Endodermal cell (in vitro differentiated cells): ENCODE measurements at regions not wholly inside any gene's neighbourhood (a gene's known extent, or its start where the extent isn't known, plus 50 kb on each side); places are given as distances from the start of the nearest gene placed in this dataset.

Experiments
- DNase-seq: peaks from one replicate; pipeline ENCODE4 v3.0.0-alpha.2; 2017
- H3K27ac ChIP-seq: 2 replicates; pipeline ENCODE4 v1.5.1; 2013; ENCODE audit warnings: mild to moderate bottlenecking, low read depth, low read length, moderate library complexity
- H3K27me3 ChIP-seq: 2 replicates; pipeline ENCODE4 v1.6.1; 2013; ENCODE audit warnings: mild to moderate bottlenecking, low read length, moderate library complexity; ENCODE audit not compliant: insufficient read depth, control insufficient read depth, poor library complexity, severe bottlenecking
- H3K36me3 ChIP-seq: 2 replicates; pipeline ENCODE4 v1.7.0; 2013; ENCODE audit warnings: mild to moderate bottlenecking, low read length, moderate library complexity; ENCODE audit not compliant: control insufficient read depth, insufficient read depth
- H3K4me1 ChIP-seq: one replicate; pipeline ENCODE4 v1.7.0; 2013; ENCODE audit warnings: low read length; ENCODE audit not compliant: control insufficient read depth, insufficient read depth
- H3K4me3 ChIP-seq: 2 replicates; pipeline ENCODE4 v1.5.1; 2013; ENCODE audit warnings: mild to moderate bottlenecking, low read length, moderate library complexity
- H3K9ac ChIP-seq: 2 replicates; pipeline ENCODE4 v1.6.1; 2013; ENCODE audit warnings: mild to moderate bottlenecking, low read length, moderate library complexity; ENCODE audit not compliant: poor library complexity, severe bottlenecking; ENCODE audit errors: extremely low read depth
- H3K9me3 ChIP-seq: 2 replicates; pipeline ENCODE4 v1.6.1; 2013; ENCODE audit warnings: mild to moderate bottlenecking, low read length, moderate library complexity; ENCODE audit not compliant: control insufficient read depth
- H3K27ac Mint-ChIP-seq: 2 replicates; pipeline ENCODE4 v1.8.0; 2020; ENCODE audit warnings: mixed read lengths
- H3K27me3 Mint-ChIP-seq: 2 replicates; pipeline ENCODE4 v1.8.0; 2021; ENCODE audit warnings: mild to moderate bottlenecking, mixed read lengths; ENCODE audit not compliant: insufficient read depth
- H3K36me3 Mint-ChIP-seq: 2 replicates; pipeline ENCODE4 v1.8.0; 2020; ENCODE audit warnings: low read depth, mixed read lengths
- H3K4me1 Mint-ChIP-seq: 2 replicates; pipeline ENCODE4 v1.8.0; 2020; ENCODE audit warnings: mixed read lengths
- H3K4me3 Mint-ChIP-seq: 2 replicates; pipeline ENCODE4 v1.8.0; 2020; ENCODE audit warnings: mild to moderate bottlenecking, moderate library complexity, mixed read lengths
- H3K9me3 Mint-ChIP-seq: 2 replicates; pipeline ENCODE4 v1.8.0; 2020; ENCODE audit warnings: mild to moderate bottlenecking, mixed read lengths
- whole genome bisulfite sequencing, 2 experiments: methylation state at CpG; one replicate each; pipeline versions ENCODE4 v1.1.5 to v1.1.7; 2013; ENCODE audit warnings: missing lambda C conversion rate in 2 of 2, mixed read lengths in 1 of 2; ENCODE audit not compliant: insufficient coverage in 1 of 2, insufficient read length in 1 of 2; 5-methylcytosine and 5-hydroxymethylcytosine counted together
- TF ChIP-seq, protein P1 (sequence below): fragments of 200-600 bp; sonication (generic); conservative IDR thresholded peaks from 2 replicates; pipeline ENCODE4 v1.5.0; 2021; ENCODE audit warnings: antibody characterized with exemption, mild to moderate bottlenecking

DNA sequence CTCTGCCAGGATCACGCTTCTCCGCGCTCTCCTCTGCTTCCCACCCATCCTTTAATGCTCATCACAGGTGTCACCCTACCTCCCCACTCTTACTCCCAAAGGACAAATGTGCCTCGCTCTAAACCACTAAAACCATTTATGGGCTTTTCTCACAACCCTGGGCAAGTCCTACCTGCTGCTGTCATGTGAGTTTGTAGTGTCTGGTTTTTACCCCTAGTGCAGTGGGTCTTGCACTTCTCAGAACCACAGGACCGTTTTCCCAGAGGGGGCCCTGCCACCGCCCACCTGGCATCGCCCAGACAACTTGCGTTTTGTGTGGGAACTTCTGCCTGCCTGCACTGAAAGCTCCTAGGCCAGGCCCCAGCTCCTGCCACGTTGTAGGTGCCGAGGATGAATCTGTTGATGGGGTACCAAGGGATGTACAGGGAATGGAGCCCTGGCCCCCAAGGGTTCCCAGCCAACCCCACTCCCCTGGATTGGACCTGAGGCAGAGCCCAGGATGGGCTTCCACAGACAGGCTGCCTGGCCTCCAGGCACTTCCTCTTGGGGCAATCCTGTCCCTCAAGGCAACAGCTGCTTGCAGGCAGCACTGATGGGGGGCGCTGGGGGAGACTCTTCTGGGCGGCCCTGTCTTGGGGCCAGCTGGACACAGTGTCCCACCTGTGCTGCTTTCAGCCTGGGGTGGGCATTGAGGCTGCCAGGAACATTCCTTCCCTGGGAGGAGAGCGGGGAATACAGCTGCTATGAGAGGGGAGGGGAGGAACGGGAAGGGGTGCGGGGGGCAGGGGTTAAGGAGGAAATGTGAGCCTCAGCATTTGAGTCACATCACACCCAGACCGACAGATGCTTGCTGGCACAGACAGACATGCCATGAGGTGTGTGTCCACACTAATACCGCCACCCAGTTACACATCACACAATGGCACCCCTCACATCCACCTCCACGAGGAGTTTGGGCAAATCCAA, 176.3 kb downstream of the ZFP36L2 start:
- no peaks in the 10 kb centered on the region for H3K9me3 Mint-ChIP-seq
- DNase-seq = no peak
- WGBS, 2 experiments = 89 to 94% methylated on average over 8 to 18 of the region's 18 CpGs
- H3K36me3 Mint-ChIP-seq = no peaks in the 10 kb centered on the region
- Histone ChIP-seq H3K36me3 (no peaks in the 10 kb centered on the region), H3K4me3 (no peak overlapping the region), H3K9ac (no peak overlapping the region), H3K27me3 (no peaks in the 10 kb centered on the region), H3K27ac (no peak overlapping the region), H3K4me1 (peaks cover 6% of the 10 kb centered on the region), H3K9me3 (no peaks in the 10 kb centered on the region)
- H3K4me3 Mint-ChIP-seq = no peak overlapping the region
- no peaks in the 10 kb centered on the region for H3K27me3 Mint-ChIP-seq
- peaks cover 18% of the 10 kb centered on the region for H3K4me1 Mint-ChIP-seq
- TF ChIP-seq, protein P1, sequence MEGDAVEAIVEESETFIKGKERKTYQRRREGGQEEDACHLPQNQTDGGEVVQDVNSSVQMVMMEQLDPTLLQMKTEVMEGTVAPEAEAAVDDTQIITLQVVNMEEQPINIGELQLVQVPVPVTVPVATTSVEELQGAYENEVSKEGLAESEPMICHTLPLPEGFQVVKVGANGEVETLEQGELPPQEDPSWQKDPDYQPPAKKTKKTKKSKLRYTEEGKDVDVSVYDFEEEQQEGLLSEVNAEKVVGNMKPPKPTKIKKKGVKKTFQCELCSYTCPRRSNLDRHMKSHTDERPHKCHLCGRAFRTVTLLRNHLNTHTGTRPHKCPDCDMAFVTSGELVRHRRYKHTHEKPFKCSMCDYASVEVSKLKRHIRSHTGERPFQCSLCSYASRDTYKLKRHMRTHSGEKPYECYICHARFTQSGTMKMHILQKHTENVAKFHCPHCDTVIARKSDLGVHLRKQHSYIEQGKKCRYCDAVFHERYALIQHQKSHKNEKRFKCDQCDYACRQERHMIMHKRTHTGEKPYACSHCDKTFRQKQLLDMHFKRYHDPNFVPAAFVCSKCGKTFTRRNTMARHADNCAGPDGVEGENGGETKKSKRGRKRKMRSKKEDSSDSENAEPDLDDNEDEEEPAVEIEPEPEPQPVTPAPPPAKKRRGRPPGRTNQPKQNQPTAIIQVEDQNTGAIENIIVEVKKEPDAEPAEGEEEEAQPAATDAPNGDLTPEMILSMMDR = no peak
- no peak overlapping the region for H3K27ac Mint-ChIP-seq

DNA sequence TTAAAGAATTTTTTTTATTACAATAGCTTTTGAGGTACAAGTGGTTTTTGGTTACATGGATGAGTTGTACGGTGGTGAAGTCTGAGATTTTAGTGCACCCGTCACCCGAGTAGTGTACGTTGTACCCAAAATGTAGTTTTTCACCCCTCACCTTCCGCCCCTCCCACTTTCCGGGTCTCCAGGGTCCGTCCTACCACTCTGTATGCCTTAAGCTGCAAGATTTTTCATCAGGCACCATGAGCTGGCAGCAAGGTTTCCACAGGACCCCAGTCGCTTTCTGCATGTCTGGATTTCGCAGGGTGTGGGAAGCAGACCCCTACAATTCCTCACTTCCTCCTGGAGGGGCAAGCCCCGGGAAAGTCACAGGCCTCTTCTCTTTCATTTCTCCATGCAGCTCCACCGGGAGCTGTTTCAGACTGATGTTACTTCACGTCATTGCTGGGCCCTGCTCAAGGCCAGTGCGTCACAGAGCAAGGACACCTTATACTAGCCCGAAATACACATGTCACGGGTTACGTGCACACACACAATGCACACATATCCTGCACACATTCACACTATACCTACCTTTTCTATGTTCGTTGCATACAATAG, 179.1 kb downstream of the ZFP36L2 start:
- H3K4me3 Mint-ChIP-seq = no peak overlapping the region
- TF ChIP-seq, protein P1 = no peak
- no peak overlapping the region for H3K27ac Mint-ChIP-seq
- no peaks in the 10 kb centered on the region for H3K9me3 ChIP-seq
- no peaks in the 10 kb centered on the region for H3K36me3 ChIP-seq
- H3K9me3 Mint-ChIP-seq = no peaks in the 10 kb centered on the region
- H3K9ac ChIP-seq = no peak overlapping the region
- H3K4me3 ChIP-seq = no peak overlapping the region
- peaks cover 2% of the 10 kb centered on the region for H3K4me1 ChIP-seq
- H3K27ac ChIP-seq = no peak overlapping the region
- 89 to 91% methylated on average over 17 of the region's 17 CpGs for WGBS, 2 experiments
- no peaks in the 10 kb centered on the region for H3K27me3 Mint-ChIP-seq
- no peak for DNase-seq
- H3K36me3 Mint-ChIP-seq = no peaks in the 10 kb centered on the region
- no peaks in the 10 kb centered on the region for H3K27me3 ChIP-seq
- peaks cover 13% of the 10 kb centered on the region for H3K4me1 Mint-ChIP-seq

DNA sequence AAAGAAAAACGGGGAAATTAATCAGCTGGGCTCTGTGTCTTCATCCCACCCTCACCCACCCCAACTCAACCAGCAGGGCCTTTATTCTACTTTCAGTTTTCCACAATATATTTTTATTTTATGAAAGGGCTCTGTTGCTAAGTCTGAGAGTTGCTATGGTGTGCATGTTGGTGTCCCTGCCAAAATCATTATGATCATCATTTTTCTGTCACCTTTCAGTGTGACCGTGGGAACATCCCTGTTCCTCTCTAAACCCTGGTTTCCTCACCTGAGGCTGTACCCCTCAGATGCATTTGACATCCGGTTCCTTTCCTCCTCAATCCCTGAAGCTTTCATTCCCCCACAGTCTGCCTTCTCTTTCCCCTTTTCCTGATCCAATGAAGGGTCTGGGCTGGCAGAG, 180.5 kb downstream of the ZFP36L2 start:
- no peak overlapping the region for H3K4me3 ChIP-seq
- no peak overlapping the region for H3K4me3 Mint-ChIP-seq
- TF ChIP-seq, protein P1 = no peak
- H3K27me3 Mint-ChIP-seq = no peaks in the 10 kb centered on the region
- H3K27ac Mint-ChIP-seq = no peak overlapping the region
- no peak for DNase-seq
- peaks cover 20% of the 10 kb centered on the region for H3K4me1 Mint-ChIP-seq
- H3K36me3 ChIP-seq = no peaks in the 10 kb centered on the region
- no peaks in the 10 kb centered on the region for H3K27me3 ChIP-seq
- no peak overlapping the region for H3K9ac ChIP-seq
- 88 to 100% methylated on average over 1 to 3 of the region's 3 CpGs for WGBS, 2 experiments
- H3K4me1 ChIP-seq = peaks cover 2% of the 10 kb centered on the region
- H3K9me3 Mint-ChIP-seq = no peaks in the 10 kb centered on the region
- no peak overlapping the region for H3K27ac ChIP-seq
- no peaks in the 10 kb centered on the region for H3K9me3 ChIP-seq
- H3K36me3 Mint-ChIP-seq = no peaks in the 10 kb centered on the region
